Astrocyte of the spinal cord (primary cell): ENCODE measurements at regions not wholly inside any gene's neighbourhood (a gene's known extent, or its start where the extent isn't known, plus 50 kb on each side); places are given as distances from the start of the nearest gene placed in this dataset.
A peak's percentile ranks its signal among the peaks of the same experiment; 100 is the strongest.

Experiments
- DNase-seq: peaks from one replicate; pipeline ENCODE4 v3.0.0; 2011; ENCODE audit warnings: low read depth, low spot score
- H3K4me3 ChIP-seq: 2 replicates; pipeline ENCODE4 v1.5.1; 2011; ENCODE audit warnings: low read depth, mild to moderate bottlenecking, low read length, moderate library complexity
- in situ Hi-C: cut with HindIII; loops from 2 replicates; pipeline ENCODE4 v1.10.0; 2017; ENCODE audit warnings: low sequenced_read_pairs
- TF ChIP-seq, protein P1 (sequence below): IDR thresholded peaks from 2 replicates; pipeline ENCODE4 v1.5.1; 2012; ENCODE audit warnings: low read depth, mild to moderate bottlenecking, low read length, inconsistent platforms

GRCh38 chr2:103788389-103788788, 1026.6 kb downstream of the TMEM182 start:
- in situ Hi-C loops: no loop called here
- no peak overlapping the region for H3K4me3 ChIP-seq
- peak; percentile 22 for DNase-seq
- TF ChIP-seq, protein P1, sequence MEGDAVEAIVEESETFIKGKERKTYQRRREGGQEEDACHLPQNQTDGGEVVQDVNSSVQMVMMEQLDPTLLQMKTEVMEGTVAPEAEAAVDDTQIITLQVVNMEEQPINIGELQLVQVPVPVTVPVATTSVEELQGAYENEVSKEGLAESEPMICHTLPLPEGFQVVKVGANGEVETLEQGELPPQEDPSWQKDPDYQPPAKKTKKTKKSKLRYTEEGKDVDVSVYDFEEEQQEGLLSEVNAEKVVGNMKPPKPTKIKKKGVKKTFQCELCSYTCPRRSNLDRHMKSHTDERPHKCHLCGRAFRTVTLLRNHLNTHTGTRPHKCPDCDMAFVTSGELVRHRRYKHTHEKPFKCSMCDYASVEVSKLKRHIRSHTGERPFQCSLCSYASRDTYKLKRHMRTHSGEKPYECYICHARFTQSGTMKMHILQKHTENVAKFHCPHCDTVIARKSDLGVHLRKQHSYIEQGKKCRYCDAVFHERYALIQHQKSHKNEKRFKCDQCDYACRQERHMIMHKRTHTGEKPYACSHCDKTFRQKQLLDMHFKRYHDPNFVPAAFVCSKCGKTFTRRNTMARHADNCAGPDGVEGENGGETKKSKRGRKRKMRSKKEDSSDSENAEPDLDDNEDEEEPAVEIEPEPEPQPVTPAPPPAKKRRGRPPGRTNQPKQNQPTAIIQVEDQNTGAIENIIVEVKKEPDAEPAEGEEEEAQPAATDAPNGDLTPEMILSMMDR: no peak

DNA sequence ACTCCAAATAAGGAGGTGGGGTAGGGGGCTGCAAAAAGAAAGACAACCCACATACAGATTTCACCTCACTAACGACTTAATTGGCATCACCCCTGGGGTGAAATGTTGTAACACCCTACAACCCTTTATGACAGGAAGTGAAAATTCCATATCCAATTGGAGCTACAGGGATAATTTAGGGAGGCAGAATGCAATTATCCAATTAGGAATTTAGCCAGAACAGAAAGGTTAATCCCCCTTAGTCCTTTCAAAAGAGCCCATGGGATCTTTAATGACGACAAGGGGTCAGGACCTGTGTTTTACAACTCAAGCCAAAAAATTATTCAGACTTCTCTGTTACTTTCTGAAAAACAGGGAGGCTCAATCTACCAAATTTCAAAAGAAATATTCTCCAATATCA, 1027.1 kb downstream of the TMEM182 start:
- DNase-seq: no peak
- in situ Hi-C loops: no loop called here

DNA sequence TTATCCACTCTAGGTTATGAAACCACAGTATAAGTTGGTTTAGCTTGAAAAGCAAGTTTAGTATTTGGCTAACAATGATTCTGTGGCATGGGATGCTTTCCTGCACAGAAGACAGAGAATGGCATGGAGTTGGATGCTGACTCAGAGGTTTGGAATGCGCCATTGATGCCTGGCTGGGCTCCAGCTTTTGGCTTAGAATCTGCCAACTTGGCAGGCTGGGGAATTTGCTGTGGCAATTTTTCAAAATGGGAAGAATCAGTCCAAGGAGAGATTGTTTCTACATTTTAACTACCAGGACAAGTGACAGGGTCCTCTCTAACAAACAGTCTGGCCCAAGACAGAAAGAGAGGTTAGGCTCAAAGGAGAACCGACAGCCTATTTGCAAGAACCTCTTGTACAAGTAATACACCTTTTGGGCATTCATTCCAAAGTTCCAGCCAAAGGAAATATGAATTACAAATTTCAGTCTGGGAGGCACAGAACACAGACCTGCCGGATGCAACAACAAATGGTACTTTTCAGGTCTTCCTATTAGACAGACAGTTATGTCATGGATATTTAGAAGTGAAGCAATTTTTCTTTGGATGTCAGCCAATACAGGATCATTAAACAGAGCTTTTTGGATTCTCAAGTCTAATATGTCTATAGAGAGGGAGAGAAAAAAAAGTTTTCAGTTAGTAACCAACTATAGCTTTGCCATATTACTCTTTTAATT, 1027.7 kb downstream of the TMEM182 start:
- no peak overlapping the region for H3K4me3 ChIP-seq
- TF ChIP-seq, protein P1: no peak
- peak; percentile 66 for DNase-seq
- in situ Hi-C loops: no loop called here

More for the DNA sequence above, 1027.1 kb downstream of the TMEM182 start:
- TF ChIP-seq, protein P1: no peak
- H3K4me3 ChIP-seq: no peak overlapping the region

GRCh38 chr2:103792042-103792441, 1030.2 kb downstream of the TMEM182 start:
- in situ Hi-C loops: no loop called here
- no peak for DNase-seq

GRCh38 chr2:103798291-103798690, 1036.5 kb downstream of the TMEM182 start:
- in situ Hi-C loops: no loop called here
- no peak overlapping the region for H3K4me3 ChIP-seq
- DNase-seq: no peak
- TF ChIP-seq, protein P1: no peak

More at GRCh38 chr2:103792042-103792441, 1030.2 kb downstream of the TMEM182 start:
- no peak overlapping the region for H3K4me3 ChIP-seq
- TF ChIP-seq, protein P1: no peak

DNA sequence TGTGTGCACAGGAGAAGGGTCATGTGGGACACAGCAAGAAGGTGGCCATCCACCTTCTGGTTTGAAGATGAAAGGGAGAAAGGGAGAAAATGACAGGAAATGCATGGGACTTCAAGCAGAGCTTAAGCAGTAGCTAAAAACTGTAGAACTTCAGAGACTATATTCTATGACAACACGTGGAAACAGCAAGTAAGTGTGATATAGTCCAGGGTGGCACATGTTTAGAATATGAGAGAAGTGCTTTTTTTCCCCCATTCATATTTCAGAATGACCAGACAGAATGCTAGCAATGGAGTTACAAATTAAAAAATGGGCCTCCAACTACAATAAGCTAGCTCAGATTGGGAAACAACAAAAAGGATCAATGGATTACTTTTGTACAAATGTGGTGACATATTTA, 1042.2 kb downstream of the TMEM182 start:
- TF ChIP-seq, protein P1: no peak
- in situ Hi-C loops: no loop called here
- DNase-seq: no peak
- H3K4me3 ChIP-seq: no peak overlapping the region

GRCh38 chr2:103805746-103806145, 1043.9 kb downstream of the TMEM182 start:
- in situ Hi-C loops: no loop called here
- no peak for DNase-seq

More at GRCh38 chr2:103805746-103806145, 1043.9 kb downstream of the TMEM182 start:
- TF ChIP-seq, protein P1: no peak
- no peak overlapping the region for H3K4me3 ChIP-seq
